SK-N-SH (cell line): ENCODE measurements at regions not wholly inside any gene's neighbourhood (a gene's known extent, or its start where the extent isn't known, plus 50 kb on each side); places are given as distances from the start of the nearest gene placed in this dataset.

Experiments
- FOXJ3 ChIP-seq: sonication (generic); formaldehyde crosslinking; IDR thresholded peaks from 2 replicates; pipeline ENCODE4 v1.5.1; 2020; ENCODE audit warnings: mild to moderate bottlenecking, missing genetic modification reagents
- GABPA ChIP-seq: IDR thresholded peaks from 2 replicates; pipeline ENCODE4 v1.4.0; 2012; ENCODE audit warnings: low read depth, mild to moderate bottlenecking
- POLR2AphosphoS5 ChIP-seq: IDR thresholded peaks from 2 replicates; pipeline ENCODE4 v1.6.1; 2012; ENCODE audit warnings: low read depth, low read length
- YY1 ChIP-seq: IDR thresholded peaks from 2 replicates; pipeline ENCODE4 v1.4.0; 2012; ENCODE audit warnings: low read depth, mild to moderate bottlenecking
- TF ChIP-seq, protein P1 (sequence below): fragments of 200-600 bp; sonication (generic); IDR thresholded peaks from 2 replicates; pipeline ENCODE4 v1.6.1; 2017; ENCODE audit warnings: antibody characterized with exemption, mild to moderate bottlenecking, moderate library complexity
- TF ChIP-seq, protein P2 (sequence below): IDR thresholded peaks from 2 replicates; pipeline ENCODE4 v1.4.0; 2012; ENCODE audit warnings: low read depth, borderline replicate concordance

GRCh38 chr9:71552480-71552879 lies 215.8 kb downstream of the CEMIP2 start:
- TF ChIP-seq POLR2AphosphoS5: no peak
- TF ChIP-seq, protein P1, sequence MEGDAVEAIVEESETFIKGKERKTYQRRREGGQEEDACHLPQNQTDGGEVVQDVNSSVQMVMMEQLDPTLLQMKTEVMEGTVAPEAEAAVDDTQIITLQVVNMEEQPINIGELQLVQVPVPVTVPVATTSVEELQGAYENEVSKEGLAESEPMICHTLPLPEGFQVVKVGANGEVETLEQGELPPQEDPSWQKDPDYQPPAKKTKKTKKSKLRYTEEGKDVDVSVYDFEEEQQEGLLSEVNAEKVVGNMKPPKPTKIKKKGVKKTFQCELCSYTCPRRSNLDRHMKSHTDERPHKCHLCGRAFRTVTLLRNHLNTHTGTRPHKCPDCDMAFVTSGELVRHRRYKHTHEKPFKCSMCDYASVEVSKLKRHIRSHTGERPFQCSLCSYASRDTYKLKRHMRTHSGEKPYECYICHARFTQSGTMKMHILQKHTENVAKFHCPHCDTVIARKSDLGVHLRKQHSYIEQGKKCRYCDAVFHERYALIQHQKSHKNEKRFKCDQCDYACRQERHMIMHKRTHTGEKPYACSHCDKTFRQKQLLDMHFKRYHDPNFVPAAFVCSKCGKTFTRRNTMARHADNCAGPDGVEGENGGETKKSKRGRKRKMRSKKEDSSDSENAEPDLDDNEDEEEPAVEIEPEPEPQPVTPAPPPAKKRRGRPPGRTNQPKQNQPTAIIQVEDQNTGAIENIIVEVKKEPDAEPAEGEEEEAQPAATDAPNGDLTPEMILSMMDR: no peak
- TF ChIP-seq, protein P2, sequence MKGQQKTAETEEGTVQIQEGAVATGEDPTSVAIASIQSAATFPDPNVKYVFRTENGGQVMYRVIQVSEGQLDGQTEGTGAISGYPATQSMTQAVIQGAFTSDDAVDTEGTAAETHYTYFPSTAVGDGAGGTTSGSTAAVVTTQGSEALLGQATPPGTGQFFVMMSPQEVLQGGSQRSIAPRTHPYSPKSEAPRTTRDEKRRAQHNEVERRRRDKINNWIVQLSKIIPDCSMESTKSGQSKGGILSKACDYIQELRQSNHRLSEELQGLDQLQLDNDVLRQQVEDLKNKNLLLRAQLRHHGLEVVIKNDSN: no peak
- TF ChIP-seq FOXJ3 (CRISPR knock-in tag): no peak
- TF ChIP-seq YY1: no peak
- no peak for TF ChIP-seq GABPA
